ENCODE measurements at regions not wholly inside any gene's neighbourhood (a gene's known extent, or its start where the extent isn't known, plus 50 kb on each side); places are given as distances from the start of the nearest gene placed in this dataset.

GRCh38 chr6:113019176-113019575 is 672.0 kb downstream of the RFPL4B start:
- POLR2A ChIA-PET, result no interaction called here
- FAIRE-seq (no peak), DNase-seq (ENCODE audit: low read depth, low spot score) (no peak)
- no peaks in the 10 kb centered on the region for H3K9me3 ChIP-seq (replicated peaks; ENCODE audit: control insufficient read depth, insufficient read depth, low read length)
- no peaks in the 10 kb centered on the region for H3K9me1 ChIP-seq (replicated peaks; ENCODE audit: control insufficient read depth, extremely low read depth, insufficient read depth, low read length)
- peak overlapping the region; percentile 97 for H2AFZ ChIP-seq (ENCODE audit: low read depth, low read length)
- H3K9ac ChIP-seq (replicated peaks; ENCODE audit: extremely low read depth, insufficient read depth, low read length), result peak overlapping the region; percentile 79
- no peak overlapping the region for H3K4me3 ChIP-seq (replicated peaks in 1 of 3; ENCODE audit: insufficient read depth in 1 of 3, low read depth in 1 of 3, low read length in 3 of 3)
- H4K20me1 ChIP-seq (replicated peaks; ENCODE audit: control insufficient read depth, extremely low read depth, insufficient read depth, low read length), result no peaks in the 10 kb centered on the region
- H3K27me3 ChIP-seq (ENCODE audit: control insufficient read depth in 2 of 2, insufficient read depth in 2 of 2, low read length in 2 of 2), result no peaks in the 10 kb centered on the region
- peak overlapping the region; percentile 96 for H3K27ac ChIP-seq (ENCODE audit: insufficient read depth, low read depth, low read length)
- no peak for TF ChIP-seq JUN (IDR thresholded peaks at IDR 0.05; ENCODE audit: borderline replicate concordance, insufficient read depth, insufficient read length, low read depth)
- TF ChIP-seq, protein P1, sequence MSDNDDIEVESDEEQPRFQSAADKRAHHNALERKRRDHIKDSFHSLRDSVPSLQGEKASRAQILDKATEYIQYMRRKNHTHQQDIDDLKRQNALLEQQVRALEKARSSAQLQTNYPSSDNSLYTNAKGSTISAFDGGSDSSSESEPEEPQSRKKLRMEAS (IDR thresholded peaks at IDR 0.05; ENCODE audit: insufficient read depth, insufficient read length), result no peak
- no peak for TF ChIP-seq POLR2A (IDR thresholded peaks at IDR 0.05; ENCODE audit: low read depth, low read length)
- TF ChIP-seq POLR2AphosphoS5 (IDR thresholded peaks at IDR 0.05; ENCODE audit: insufficient read depth, low read depth, low read length), result no peak
- no peak for TF ChIP-seq EZH2 (IDR thresholded peaks at IDR 0.05; ENCODE audit: borderline replicate concordance, low read depth, low read length, severe bottlenecking)
- TF ChIP-seq FOS (IDR thresholded peaks at IDR 0.05; ENCODE audit: borderline replicate concordance, insufficient read depth, low read length), result no peak
- TF ChIP-seq, protein P2, sequence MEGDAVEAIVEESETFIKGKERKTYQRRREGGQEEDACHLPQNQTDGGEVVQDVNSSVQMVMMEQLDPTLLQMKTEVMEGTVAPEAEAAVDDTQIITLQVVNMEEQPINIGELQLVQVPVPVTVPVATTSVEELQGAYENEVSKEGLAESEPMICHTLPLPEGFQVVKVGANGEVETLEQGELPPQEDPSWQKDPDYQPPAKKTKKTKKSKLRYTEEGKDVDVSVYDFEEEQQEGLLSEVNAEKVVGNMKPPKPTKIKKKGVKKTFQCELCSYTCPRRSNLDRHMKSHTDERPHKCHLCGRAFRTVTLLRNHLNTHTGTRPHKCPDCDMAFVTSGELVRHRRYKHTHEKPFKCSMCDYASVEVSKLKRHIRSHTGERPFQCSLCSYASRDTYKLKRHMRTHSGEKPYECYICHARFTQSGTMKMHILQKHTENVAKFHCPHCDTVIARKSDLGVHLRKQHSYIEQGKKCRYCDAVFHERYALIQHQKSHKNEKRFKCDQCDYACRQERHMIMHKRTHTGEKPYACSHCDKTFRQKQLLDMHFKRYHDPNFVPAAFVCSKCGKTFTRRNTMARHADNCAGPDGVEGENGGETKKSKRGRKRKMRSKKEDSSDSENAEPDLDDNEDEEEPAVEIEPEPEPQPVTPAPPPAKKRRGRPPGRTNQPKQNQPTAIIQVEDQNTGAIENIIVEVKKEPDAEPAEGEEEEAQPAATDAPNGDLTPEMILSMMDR (IDR thresholded peaks at IDR 0.05; ENCODE audit: extremely low read depth in 1 of 2, insufficient read depth in 1 of 2, low read depth in 1 of 2, low read length in 2 of 2), result no peak
- no peak for TF ChIP-seq GATA2 (IDR thresholded peaks at IDR 0.05; ENCODE audit: insufficient read depth, insufficient read length, low read depth, low read length)
- no peak for TF ChIP-seq MYC (IDR thresholded peaks at IDR 0.05; ENCODE audit: low read depth, low read length)
- BruUV-seq (replicated peaks), result TSS peak; percentile 42
- H3K79me2 ChIP-seq (ENCODE audit: control insufficient read depth, insufficient read depth, low read length), result no peaks in the 10 kb centered on the region
- peaks cover 24% of the 10 kb centered on the region for H3K4me1 ChIP-seq (ENCODE audit: control insufficient read depth, extremely low read depth, insufficient read depth, low read length)
- no peaks in the 10 kb centered on the region for H3K36me3 ChIP-seq (ENCODE audit: control insufficient read depth in 2 of 2, extremely low read depth in 1 of 2, insufficient read depth in 2 of 2, low read length in 2 of 2)
- dilution Hi-C loops (cut with MboI; ENCODE audit: extremely low pct_ligation_motif_present, low sequenced_read_pairs), result loop anchor here (25.0 kb wide), 1 partner anchor 893 kb away; no protein-coding TSS in a partner anchor
- H3K4me2 ChIP-seq (ENCODE audit: insufficient read depth, low read length), result peak overlapping the region; percentile 77
- intact Hi-C loops (cut with micrococcal nuclease), result loop anchor here (1.0 to 2.0 kb wide), 5 partner anchors 84 to 840 kb away; no protein-coding TSS in a partner anchor
- CTCF ChIA-PET, result interaction anchor here (1.0 kb wide), 1 partner anchor 840 kb away, joined by 3 read pairs; no protein-coding TSS in a partner anchor

All from endothelial cell of umbilical vein (primary cell).